PFSK-1 (cell line): ENCODE measurements at regions not wholly inside any gene's neighbourhood (a gene's known extent, or its start where the extent isn't known, plus 50 kb on each side); places are given as distances from the start of the nearest gene placed in this dataset.

ENCODE experiments used
- POLR2AphosphoS5 ChIP-seq: IDR thresholded peaks from 2 replicates; pipeline ENCODE4 v1.6.1; 2012; ENCODE audit warnings: low read depth, mild to moderate bottlenecking, control low read depth, low read length, moderate library complexity
- SIN3A ChIP-seq: IDR thresholded peaks from 2 replicates; pipeline ENCODE4 v1.6.1; 2012; ENCODE audit warnings: mild to moderate bottlenecking, low read length, moderate library complexity, borderline replicate concordance; ENCODE audit not compliant: insufficient read depth
- TAF1 ChIP-seq: IDR thresholded peaks from 2 replicates; pipeline ENCODE4 v1.6.1; 2012; ENCODE audit warnings: low read length, control low read depth, borderline replicate concordance; ENCODE audit not compliant: insufficient read depth
- TF ChIP-seq, protein P1 (sequence below), 2 experiments: IDR thresholded peaks; 2 replicates each; pipeline versions ENCODE4 v1.6.1 to v1.8.0; 2011 to 2012; ENCODE audit warnings: low read depth in 2 of 2, low read length in 2 of 2, control low read depth in 1 of 2, inconsistent platforms in 1 of 2, mild to moderate bottlenecking in 1 of 2, moderate library complexity in 1 of 2; ENCODE audit not compliant: insufficient read depth in 1 of 2

DNA sequence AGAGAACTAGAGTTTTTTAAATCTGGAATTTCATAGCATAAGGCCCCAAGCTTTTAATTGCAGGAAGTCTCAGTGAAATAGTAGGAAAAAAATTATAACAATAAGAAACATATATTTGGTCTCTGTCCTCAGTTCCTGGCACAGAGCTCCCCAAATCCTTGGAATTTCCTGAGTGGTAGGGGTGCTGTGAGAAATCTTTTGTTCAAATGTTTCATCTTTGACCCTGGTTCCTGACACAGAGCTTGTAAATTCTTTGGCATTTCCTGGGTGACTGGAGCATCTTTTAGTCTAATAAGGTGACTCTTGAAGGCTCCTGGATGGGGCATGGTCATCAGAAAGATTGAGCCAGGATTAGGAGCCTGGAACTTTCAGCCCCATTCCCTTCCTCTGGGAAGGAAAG lies 225.7 kb upstream of the AJAP1 start:
- TF ChIP-seq POLR2AphosphoS5: no peak
- TF ChIP-seq TAF1: no peak
- TF ChIP-seq, protein P1, sequence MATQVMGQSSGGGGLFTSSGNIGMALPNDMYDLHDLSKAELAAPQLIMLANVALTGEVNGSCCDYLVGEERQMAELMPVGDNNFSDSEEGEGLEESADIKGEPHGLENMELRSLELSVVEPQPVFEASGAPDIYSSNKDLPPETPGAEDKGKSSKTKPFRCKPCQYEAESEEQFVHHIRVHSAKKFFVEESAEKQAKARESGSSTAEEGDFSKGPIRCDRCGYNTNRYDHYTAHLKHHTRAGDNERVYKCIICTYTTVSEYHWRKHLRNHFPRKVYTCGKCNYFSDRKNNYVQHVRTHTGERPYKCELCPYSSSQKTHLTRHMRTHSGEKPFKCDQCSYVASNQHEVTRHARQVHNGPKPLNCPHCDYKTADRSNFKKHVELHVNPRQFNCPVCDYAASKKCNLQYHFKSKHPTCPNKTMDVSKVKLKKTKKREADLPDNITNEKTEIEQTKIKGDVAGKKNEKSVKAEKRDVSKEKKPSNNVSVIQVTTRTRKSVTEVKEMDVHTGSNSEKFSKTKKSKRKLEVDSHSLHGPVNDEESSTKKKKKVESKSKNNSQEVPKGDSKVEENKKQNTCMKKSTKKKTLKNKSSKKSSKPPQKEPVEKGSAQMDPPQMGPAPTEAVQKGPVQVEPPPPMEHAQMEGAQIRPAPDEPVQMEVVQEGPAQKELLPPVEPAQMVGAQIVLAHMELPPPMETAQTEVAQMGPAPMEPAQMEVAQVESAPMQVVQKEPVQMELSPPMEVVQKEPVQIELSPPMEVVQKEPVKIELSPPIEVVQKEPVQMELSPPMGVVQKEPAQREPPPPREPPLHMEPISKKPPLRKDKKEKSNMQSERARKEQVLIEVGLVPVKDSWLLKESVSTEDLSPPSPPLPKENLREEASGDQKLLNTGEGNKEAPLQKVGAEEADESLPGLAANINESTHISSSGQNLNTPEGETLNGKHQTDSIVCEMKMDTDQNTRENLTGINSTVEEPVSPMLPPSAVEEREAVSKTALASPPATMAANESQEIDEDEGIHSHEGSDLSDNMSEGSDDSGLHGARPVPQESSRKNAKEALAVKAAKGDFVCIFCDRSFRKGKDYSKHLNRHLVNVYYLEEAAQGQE (IDR thresholded peaks at IDR 0.05; ENCODE audit: insufficient read depth in 1 of 2, low read depth in 2 of 2, low read length in 2 of 2): no peak
- no peak for TF ChIP-seq SIN3A
